VCaP (cell line): ENCODE measurements at regions not wholly inside any gene's neighbourhood (a gene's known extent, or its start where the extent isn't known, plus 50 kb on each side); places are given as distances from the start of the nearest gene placed in this dataset.
"Not testable (repeated sequence)": the region's sequence is repeated elsewhere in the genome, so short reads cannot be mapped to it uniquely, and the experiment has no call there.

Experiments
- H3K27ac ChIP-seq: fragments of 450-650 bp; 2 replicates; pipeline ENCODE4 v1.5.1; 2017
- CTCF ChIP-seq: fragments of 450-650 bp; conservative IDR thresholded peaks from 2 replicates; pipeline ENCODE4 v1.5.1; 2017; ENCODE audit warnings: mild to moderate bottlenecking, moderate library complexity

DNA sequence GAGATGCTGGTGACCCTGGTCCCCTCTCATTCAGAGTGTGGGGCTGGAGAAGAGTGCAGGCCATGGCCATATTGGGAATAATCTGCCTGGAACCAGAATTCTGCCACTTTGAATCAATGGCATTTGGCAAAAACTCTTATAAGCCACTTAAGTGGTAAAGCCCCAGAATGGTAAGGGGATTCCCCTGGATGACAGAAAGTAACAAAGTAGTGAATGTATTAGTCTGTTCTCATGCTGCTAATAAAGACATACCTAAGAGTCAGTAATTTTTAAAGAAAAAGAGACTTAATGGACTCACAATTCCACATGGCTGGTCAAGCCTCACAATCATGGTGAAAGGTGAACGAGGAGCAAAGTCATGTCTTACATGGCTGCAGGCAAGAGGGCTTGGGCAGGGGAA, 248.6 kb downstream of the SH2D4B start:
- TF ChIP-seq CTCF = no peak
- no peak overlapping the region for H3K27ac ChIP-seq

DNA sequence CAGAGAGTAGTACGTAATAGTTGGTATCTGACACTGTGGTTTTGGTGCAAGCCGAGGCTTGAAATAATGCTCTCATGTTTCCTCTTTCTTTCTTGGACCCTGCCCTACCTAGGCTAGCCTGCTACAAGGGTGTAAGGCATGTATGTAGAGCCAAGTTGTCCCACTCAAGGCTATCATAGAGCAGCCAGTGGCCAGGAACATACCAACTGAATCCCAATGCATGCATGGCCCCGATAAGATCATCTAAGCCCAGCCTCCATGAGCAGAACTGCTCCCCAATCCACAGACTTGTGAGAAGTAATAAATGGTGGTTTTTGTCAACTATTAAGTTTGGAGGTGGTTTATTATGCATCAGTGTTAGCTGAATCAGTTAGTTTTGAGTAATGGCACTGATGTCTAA, 250.2 kb downstream of the SH2D4B start:
- no peak overlapping the region for H3K27ac ChIP-seq
- no peak for TF ChIP-seq CTCF

GRCh38 chr10:80794994-80795393, 257.3 kb downstream of the SH2D4B start:
- H3K27ac ChIP-seq = no peak overlapping the region
- no peak for TF ChIP-seq CTCF

GRCh38 chr10:80805343-80806020, 267.8 kb downstream of the SH2D4B start:
- H3K27ac ChIP-seq = no peak overlapping the region
- TF ChIP-seq CTCF = no peak

DNA sequence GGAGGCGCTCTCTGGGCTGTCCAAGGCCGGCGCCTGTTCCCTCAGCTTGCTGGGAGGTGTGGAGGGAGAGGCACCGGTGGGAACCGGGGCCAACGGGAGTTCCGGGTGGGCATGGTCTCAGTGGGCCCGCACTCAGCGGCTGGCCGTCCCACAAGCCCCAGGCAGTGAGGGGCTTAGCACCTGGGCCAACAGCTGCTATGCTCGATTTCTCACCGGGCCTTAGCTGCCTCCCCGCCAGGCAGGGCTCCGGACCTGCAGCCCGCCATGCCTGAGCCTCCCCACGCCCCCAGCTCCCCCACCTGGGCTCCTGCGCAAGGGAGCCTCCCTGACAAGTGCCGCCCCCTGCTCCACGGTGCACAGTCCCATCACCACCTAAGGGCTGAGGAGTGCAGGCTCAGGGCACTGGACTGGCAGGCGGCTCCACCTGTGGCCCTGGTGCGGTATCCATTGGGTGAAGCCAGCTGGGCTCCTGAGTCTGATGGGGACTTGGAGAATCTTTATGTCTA, 276.5 kb downstream of the SH2D4B start:
- H3K27ac ChIP-seq = no peak overlapping the region
- no peak for TF ChIP-seq CTCF

DNA sequence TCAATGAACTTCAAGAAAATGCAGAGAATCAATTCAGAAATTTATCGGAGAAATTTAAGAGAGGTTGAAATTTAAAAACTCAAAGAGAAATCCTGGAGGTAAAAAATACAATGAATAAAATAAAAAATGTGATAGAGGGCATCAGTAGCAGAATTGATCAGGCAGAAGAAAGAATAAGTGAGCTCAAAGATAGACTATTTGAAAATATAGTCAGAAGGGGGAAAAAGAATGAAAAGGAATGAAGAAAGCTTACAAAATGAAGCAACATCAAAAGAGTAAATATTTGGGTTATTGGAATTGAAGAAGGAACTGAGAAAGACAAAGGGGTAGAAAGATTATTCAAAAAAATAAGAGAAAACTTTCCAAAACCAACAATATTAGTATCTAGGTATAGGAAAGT, 291.4 kb downstream of the SH2D4B start:
- TF ChIP-seq CTCF = no peak
- no peak overlapping the region for H3K27ac ChIP-seq

- no peak for TF ChIP-seq CTCF
- H3K27ac ChIP-seq = no peak overlapping the region
Observed at GRCh38 chr10:80829562-80829961, 291.9 kb downstream of the SH2D4B start.

DNA sequence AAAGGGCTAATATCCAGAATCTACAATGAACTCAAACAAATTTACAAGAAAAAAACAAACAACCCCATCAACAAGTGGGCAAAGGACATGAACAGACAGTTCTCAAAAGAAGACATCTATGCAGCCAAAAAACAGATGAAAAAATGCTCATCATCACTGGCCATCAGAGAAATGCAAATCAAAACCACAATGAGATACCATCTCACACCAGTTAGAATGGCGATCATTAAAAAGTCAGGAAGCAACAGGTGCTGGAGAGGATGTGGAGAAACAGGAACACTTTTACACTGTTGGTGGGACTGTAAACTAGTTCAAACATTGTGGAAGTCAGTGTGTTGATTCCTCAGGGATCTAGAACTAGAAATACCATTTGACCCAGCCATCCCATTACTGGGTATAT, 295.0 kb downstream of the SH2D4B start:
- not testable (repeated sequence) for H3K27ac ChIP-seq
